ENCODE measurements at regions not wholly inside any gene's neighbourhood (a gene's known extent, or its start where the extent isn't known, plus 50 kb on each side); places are given as distances from the start of the nearest gene placed in this dataset.
"Not testable (repeated sequence)": the region's sequence is repeated elsewhere in the genome, so short reads cannot be mapped to it uniquely, and the experiment has no call there.

GRCh38 chr9:103225702-103226646 lies 230.8 kb downstream of the CYLC2 start:
- Mint-ChIP-seq H3K4me1 (no peaks in the 10 kb centered on the region), H3K27ac (no peak overlapping the region), H3K27me3 (ENCODE audit: low read depth in 3 of 3) (peaks cover 0 to 2% (median 1%) of the 10 kb centered on the region in 3 donors), H3K4me3 (no peak overlapping the region), H3K9me3 (peaks cover 0 to 5% (median 3%) of the 10 kb centered on the region in 7 donors), H3K36me3 (no peaks in the 10 kb centered on the region)
- H3K4me1 ChIP-seq (ENCODE audit: control insufficient read depth in 1 of 2, insufficient read depth in 2 of 2, low read length in 2 of 2): no peaks in the 10 kb centered on the region
- WGBS (ENCODE audit: insufficient coverage): 92% methylated on average over 2 of the region's 4 CpGs
- H3K27ac ChIP-seq (ENCODE audit: low read depth in 1 of 2, low read length in 2 of 2): no peak overlapping the region
- H2AFZ ChIP-seq (ENCODE audit: insufficient read depth, low read depth, low read length, poor library complexity, severe bottlenecking): no peak overlapping the region
- H3K79me2 ChIP-seq (ENCODE audit: insufficient read depth, low read length): no peaks in the 10 kb centered on the region
- DNase-seq: no peak
- no peak overlapping the region for H3K9ac ChIP-seq (ENCODE audit: insufficient read depth, low read length, poor library complexity, severe bottlenecking)
- H3K4me2 ChIP-seq (replicated peaks; ENCODE audit: extremely low read depth, low read length, poor library complexity, severe bottlenecking): no peak overlapping the region
- H3K9me3 ChIP-seq (replicated peaks in 1 of 2; ENCODE audit: control insufficient read depth in 1 of 2, insufficient read depth in 1 of 2, low read length in 2 of 2): no peaks in the 10 kb centered on the region
- intact Hi-C loops (cut with micrococcal nuclease): no loop called here
- TF ChIP-seq, protein P1, sequence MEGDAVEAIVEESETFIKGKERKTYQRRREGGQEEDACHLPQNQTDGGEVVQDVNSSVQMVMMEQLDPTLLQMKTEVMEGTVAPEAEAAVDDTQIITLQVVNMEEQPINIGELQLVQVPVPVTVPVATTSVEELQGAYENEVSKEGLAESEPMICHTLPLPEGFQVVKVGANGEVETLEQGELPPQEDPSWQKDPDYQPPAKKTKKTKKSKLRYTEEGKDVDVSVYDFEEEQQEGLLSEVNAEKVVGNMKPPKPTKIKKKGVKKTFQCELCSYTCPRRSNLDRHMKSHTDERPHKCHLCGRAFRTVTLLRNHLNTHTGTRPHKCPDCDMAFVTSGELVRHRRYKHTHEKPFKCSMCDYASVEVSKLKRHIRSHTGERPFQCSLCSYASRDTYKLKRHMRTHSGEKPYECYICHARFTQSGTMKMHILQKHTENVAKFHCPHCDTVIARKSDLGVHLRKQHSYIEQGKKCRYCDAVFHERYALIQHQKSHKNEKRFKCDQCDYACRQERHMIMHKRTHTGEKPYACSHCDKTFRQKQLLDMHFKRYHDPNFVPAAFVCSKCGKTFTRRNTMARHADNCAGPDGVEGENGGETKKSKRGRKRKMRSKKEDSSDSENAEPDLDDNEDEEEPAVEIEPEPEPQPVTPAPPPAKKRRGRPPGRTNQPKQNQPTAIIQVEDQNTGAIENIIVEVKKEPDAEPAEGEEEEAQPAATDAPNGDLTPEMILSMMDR (IDR thresholded peaks at IDR 0.05): no peak
- H3K36me3 ChIP-seq (replicated peaks in 1 of 2; ENCODE audit: control insufficient read depth in 1 of 2, insufficient read depth in 2 of 2, low read length in 2 of 2): no peaks in the 10 kb centered on the region
- H3K27me3 ChIP-seq (ENCODE audit: control insufficient read depth in 2 of 2, insufficient read depth in 2 of 2, low read length in 2 of 2): no peaks in the 10 kb centered on the region
- no peaks in the 10 kb centered on the region for H4K20me1 ChIP-seq (ENCODE audit: insufficient read depth, low read length)
- H3K4me3 ChIP-seq (replicated peaks in 1 of 3; ENCODE audit: low read depth in 2 of 3, low read length in 3 of 3): no peak overlapping the region

GRCh38 chr9:103226647-103227013 lies 231.5 kb downstream of the CYLC2 start:
- TF ChIP-seq, protein P1 (IDR thresholded peaks at IDR 0.05): no peak
- no peak overlapping the region for H3K4me3 Mint-ChIP-seq
- Histone ChIP-seq H3K79me2 (ENCODE audit: insufficient read depth, low read length) (no peaks in the 10 kb centered on the region), H2AFZ (ENCODE audit: insufficient read depth, low read depth, low read length, poor library complexity, severe bottlenecking) (no peak overlapping the region), H3K9ac (ENCODE audit: insufficient read depth, low read length, poor library complexity, severe bottlenecking) (no peak overlapping the region), H3K4me2 (replicated peaks; ENCODE audit: extremely low read depth, low read length, poor library complexity, severe bottlenecking) (no peak overlapping the region), H3K9me3 (replicated peaks in 1 of 2; ENCODE audit: control insufficient read depth in 1 of 2, insufficient read depth in 1 of 2, low read length in 2 of 2) (no peaks in the 10 kb centered on the region), H3K4me3 (replicated peaks in 1 of 3; ENCODE audit: low read depth in 2 of 3, low read length in 3 of 3) (no peak overlapping the region), H3K27me3 (ENCODE audit: control insufficient read depth in 2 of 2, insufficient read depth in 2 of 2, low read length in 2 of 2) (no peaks in the 10 kb centered on the region), H3K27ac (ENCODE audit: low read depth in 1 of 2, low read length in 2 of 2) (no peak overlapping the region), H3K36me3 (replicated peaks in 1 of 2; ENCODE audit: control insufficient read depth in 1 of 2, insufficient read depth in 2 of 2, low read length in 2 of 2) (no peaks in the 10 kb centered on the region), H4K20me1 (ENCODE audit: insufficient read depth, low read length) (no peaks in the 10 kb centered on the region), H3K4me1 (ENCODE audit: control insufficient read depth in 1 of 2, insufficient read depth in 2 of 2, low read length in 2 of 2) (no peaks in the 10 kb centered on the region)
- no peaks in the 10 kb centered on the region for H3K4me1 Mint-ChIP-seq
- no CpG with 5 or more reads among the region's 1 CpG for WGBS (ENCODE audit: insufficient coverage)
- H3K36me3 Mint-ChIP-seq: no peaks in the 10 kb centered on the region
- peaks cover 0 to 2% (median 1%) of the 10 kb centered on the region in 3 donors for H3K27me3 Mint-ChIP-seq (ENCODE audit: low read depth in 3 of 3)
- intact Hi-C loops (cut with micrococcal nuclease): no loop called here
- H3K27ac Mint-ChIP-seq: no peak overlapping the region
- H3K9me3 Mint-ChIP-seq: peaks cover 0 to 5% (median 2%) of the 10 kb centered on the region in 7 donors
- no peak for DNase-seq

DNA sequence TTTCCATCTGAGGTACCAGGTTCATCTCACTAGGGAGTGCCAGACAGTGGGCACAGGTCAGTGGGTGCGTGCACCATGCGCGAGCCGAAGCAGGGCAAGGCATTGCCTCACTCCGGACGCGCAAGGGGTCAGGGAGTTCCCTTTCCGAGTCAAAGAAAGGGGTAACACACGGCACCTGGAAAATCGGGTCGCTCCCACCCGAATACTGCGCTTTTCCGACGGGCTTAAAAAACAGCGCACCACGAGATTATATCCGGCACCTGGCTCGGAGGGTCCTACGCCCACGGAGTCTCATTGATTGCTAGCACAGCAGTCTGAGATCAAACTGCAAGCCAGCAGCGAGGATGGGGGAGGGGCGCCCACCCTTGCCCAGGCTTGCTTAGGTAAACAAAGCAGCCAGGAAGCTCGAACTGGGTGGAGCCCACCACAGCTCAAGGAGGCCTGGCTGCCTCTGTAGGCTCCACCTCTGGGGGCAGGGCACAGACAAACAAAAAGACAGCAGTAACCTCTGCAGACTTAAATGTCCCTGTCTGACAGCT lies 242.5 kb downstream of the CYLC2 start:
- peaks cover 0 to 19% (median 6%) of the 10 kb centered on the region in 7 donors for H3K9me3 Mint-ChIP-seq
- peaks cover 0 to 12% of the 10 kb centered on the region in 2 donors for H3K9me3 ChIP-seq (replicated peaks in 1 of 2; ENCODE audit: control insufficient read depth in 1 of 2, insufficient read depth in 1 of 2, low read length in 2 of 2)
- not testable (repeated sequence) for H3K36me3 Mint-ChIP-seq

More for the DNA sequence above, 242.5 kb downstream of the CYLC2 start:
- 95% methylated on average over 22 of the region's 24 CpGs for WGBS (ENCODE audit: insufficient coverage)
- H4K20me1 ChIP-seq (ENCODE audit: insufficient read depth, low read length); H3K79me2 ChIP-seq (ENCODE audit: insufficient read depth, low read length); H3K27me3 Mint-ChIP-seq (ENCODE audit: low read depth in 3 of 3); intact Hi-C loops (cut with micrococcal nuclease); H3K4me3 Mint-ChIP-seq; H2AFZ ChIP-seq (ENCODE audit: insufficient read depth, low read depth, low read length, poor library complexity, severe bottlenecking); H3K4me1 ChIP-seq (ENCODE audit: control insufficient read depth in 1 of 2, insufficient read depth in 2 of 2, low read length in 2 of 2); H3K27me3 ChIP-seq (ENCODE audit: control insufficient read depth in 2 of 2, insufficient read depth in 2 of 2, low read length in 2 of 2); H3K36me3 ChIP-seq (replicated peaks in 1 of 2; ENCODE audit: control insufficient read depth in 1 of 2, insufficient read depth in 2 of 2, low read length in 2 of 2); H3K27ac Mint-ChIP-seq; DNase-seq; H3K27ac ChIP-seq (ENCODE audit: low read depth in 1 of 2, low read length in 2 of 2); H3K9ac ChIP-seq (ENCODE audit: insufficient read depth, low read length, poor library complexity, severe bottlenecking); H3K4me1 Mint-ChIP-seq; H3K4me3 ChIP-seq (replicated peaks in 1 of 3; ENCODE audit: low read depth in 2 of 3, low read length in 3 of 3); H3K4me2 ChIP-seq (replicated peaks; ENCODE audit: extremely low read depth, low read length, poor library complexity, severe bottlenecking): not testable (repeated sequence)
